ENCODE measurements at regions not wholly inside any gene's neighbourhood (a gene's known extent, or its start where the extent isn't known, plus 50 kb on each side); places are given as distances from the start of the nearest gene placed in this dataset.

DNA sequence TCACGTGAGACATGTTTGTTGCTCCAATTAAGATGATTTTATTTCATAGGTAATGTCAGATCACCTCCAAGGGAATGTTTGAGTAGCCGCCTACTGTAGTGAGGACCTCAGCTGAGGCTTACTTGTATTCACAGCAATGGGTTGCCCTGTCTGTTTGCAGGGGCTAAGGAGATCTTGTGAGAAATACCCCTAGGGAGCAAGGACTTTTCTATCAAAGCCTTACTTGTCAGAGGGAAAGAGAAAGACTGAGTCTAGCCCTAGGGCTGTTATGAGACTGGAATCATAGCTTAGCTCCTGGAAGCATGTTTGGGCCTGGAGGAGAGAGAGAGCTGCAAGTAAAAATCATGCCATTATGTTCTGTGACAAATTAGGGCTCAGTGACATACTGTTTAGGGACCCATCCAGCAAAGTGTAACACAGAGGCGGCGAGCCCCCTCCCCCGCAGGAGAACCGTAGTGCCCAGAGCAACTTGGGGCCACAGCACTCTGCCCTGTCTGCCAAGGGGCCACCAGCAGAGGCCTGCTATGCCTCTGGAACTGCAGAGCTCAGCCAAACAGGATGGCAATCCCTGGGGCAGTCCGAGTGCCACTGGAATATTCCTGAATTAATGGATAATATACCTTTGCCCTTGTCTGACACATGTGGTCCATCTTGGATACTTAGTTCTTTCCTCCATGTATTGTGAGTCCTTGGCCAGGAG is 178.8 kb downstream of the DACT1 start:
- no peak overlapping the region for H3K27ac Mint-ChIP-seq
- no peaks in the 10 kb centered on the region for H3K9me3 Mint-ChIP-seq
- intact Hi-C loops (cut with micrococcal nuclease) = no loop called here
- H3K4me1 Mint-ChIP-seq (ENCODE audit: low read depth) = peaks cover 5% of the 10 kb centered on the region
- no peak overlapping the region for H3K4me3 Mint-ChIP-seq (ENCODE audit: low read depth)
- no peaks in the 10 kb centered on the region for H3K36me3 Mint-ChIP-seq (ENCODE audit: low read depth)
- no peak for DNase-seq (ENCODE audit: low spot score)
- H3K27me3 Mint-ChIP-seq (ENCODE audit: low read depth) = no peaks in the 10 kb centered on the region

DNA sequence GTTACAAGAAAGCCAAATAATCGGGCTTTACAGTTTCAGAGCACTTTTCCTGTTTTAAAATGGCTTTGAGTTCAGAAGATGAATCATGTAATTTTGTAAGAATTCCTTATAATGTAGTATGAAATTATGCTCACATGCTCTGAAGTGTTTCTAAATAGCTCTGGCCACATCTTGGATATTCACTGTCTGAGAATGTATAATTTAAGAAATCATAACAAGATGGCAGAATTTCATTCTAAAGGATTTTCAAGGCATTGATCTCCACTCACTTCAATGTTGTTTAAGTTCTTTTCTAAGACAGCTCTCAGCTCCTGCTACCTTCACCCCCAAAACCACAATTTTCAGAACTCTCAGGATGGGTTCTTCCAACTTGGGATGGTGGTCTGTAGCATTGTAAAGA is 180.1 kb downstream of the DACT1 start:
- Mint-ChIP-seq H3K4me3 (ENCODE audit: low read depth) (no peak overlapping the region), H3K9me3 (no peaks in the 10 kb centered on the region), H3K36me3 (ENCODE audit: low read depth) (no peaks in the 10 kb centered on the region), H3K4me1 (ENCODE audit: low read depth) (no peaks in the 10 kb centered on the region), H3K27ac (no peak overlapping the region), H3K27me3 (ENCODE audit: low read depth) (no peaks in the 10 kb centered on the region)
- no peak for DNase-seq (ENCODE audit: low spot score)
- intact Hi-C loops (cut with micrococcal nuclease) = no loop called here

DNA sequence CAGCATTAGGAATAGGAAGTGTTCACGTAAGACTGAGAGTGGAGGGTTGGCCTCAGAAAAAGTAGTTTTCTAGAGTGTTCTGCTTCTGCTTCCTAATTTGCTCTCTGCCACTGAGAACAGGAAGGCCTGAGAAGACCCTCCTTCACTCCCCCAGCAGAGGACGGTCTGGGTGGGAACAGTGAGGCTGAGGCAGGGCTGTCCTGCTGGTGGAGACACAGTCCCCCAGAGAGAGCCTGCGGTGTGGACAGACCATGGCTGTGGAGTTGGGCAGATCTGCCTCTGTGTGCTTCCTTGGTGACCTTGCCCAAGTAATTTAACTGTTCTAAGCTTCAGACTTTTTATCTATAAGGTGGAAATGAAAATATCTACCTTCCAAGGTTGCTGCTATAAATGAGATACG is 182.3 kb downstream of the DACT1 start:
- DNase-seq (ENCODE audit: low spot score) = no peak
- no peak overlapping the region for H3K4me3 Mint-ChIP-seq (ENCODE audit: low read depth)
- H3K36me3 Mint-ChIP-seq (ENCODE audit: low read depth) = no peaks in the 10 kb centered on the region
- H3K27ac Mint-ChIP-seq = no peak overlapping the region
- H3K9me3 Mint-ChIP-seq = no peaks in the 10 kb centered on the region
- intact Hi-C loops (cut with micrococcal nuclease) = loop anchor here (10.0 kb wide), 1 partner anchor 315 kb away; no protein-coding TSS in a partner anchor
- no peaks in the 10 kb centered on the region for H3K4me1 Mint-ChIP-seq (ENCODE audit: low read depth)
- no peaks in the 10 kb centered on the region for H3K27me3 Mint-ChIP-seq (ENCODE audit: low read depth)

DNA sequence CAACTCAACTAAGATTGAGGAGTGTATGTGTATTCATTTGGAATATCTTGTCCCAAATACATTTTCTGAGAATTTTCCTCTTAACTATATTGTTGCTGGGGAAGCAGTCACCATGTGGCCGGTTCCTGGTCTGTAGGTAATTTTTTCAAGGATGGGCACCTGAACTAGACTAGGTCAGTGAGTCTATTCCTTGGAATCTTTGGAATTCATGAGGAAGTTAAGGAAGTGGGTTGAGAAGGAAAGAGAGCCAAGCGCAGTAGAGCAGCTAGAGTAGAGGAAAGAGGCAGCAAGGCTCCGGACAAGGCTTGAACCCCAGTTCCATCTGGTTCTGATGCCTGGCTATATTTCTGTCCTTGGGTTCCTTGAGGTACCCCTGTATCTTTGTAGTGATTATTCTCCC is 183.7 kb downstream of the DACT1 start:
- no peaks in the 10 kb centered on the region for H3K4me1 Mint-ChIP-seq (ENCODE audit: low read depth)
- H3K9me3 Mint-ChIP-seq = peaks cover 3% of the 10 kb centered on the region
- no peak for DNase-seq (ENCODE audit: low spot score)
- no peak overlapping the region for H3K4me3 Mint-ChIP-seq (ENCODE audit: low read depth)
- no peak overlapping the region for H3K27ac Mint-ChIP-seq
- no peaks in the 10 kb centered on the region for H3K27me3 Mint-ChIP-seq (ENCODE audit: low read depth)
- intact Hi-C loops (cut with micrococcal nuclease) = loop anchor here (10.0 kb wide), 1 partner anchor 317 kb away; no protein-coding TSS in a partner anchor
- no peaks in the 10 kb centered on the region for H3K36me3 Mint-ChIP-seq (ENCODE audit: low read depth)

DNA sequence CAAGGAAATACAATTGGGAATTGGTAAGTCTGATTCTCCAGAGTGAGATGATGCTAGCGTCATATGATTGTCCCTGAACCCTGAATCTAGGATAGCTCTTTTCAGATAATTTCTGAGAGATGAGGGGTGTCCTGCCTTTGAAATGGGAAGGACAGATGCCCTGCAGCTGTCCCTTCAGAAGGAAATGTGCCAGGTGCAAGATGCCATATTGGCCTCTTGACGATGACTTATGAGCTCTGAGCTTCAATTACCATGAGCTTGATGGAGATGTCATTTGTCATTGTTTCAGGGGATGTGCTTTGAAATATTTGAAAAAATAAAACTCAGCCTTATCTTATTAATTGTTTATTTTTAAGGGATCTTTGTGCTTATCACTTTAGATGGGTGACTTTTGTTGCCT is 185.1 kb downstream of the DACT1 start:
- no peak overlapping the region for H3K4me3 Mint-ChIP-seq (ENCODE audit: low read depth)
- peaks cover 10% of the 10 kb centered on the region for H3K9me3 Mint-ChIP-seq
- H3K27ac Mint-ChIP-seq = no peak overlapping the region
- intact Hi-C loops (cut with micrococcal nuclease) = loop anchor here (10.0 kb wide), 1 partner anchor 318 kb away; no protein-coding TSS in a partner anchor
- H3K36me3 Mint-ChIP-seq (ENCODE audit: low read depth) = no peaks in the 10 kb centered on the region
- no peaks in the 10 kb centered on the region for H3K27me3 Mint-ChIP-seq (ENCODE audit: low read depth)
- no peaks in the 10 kb centered on the region for H3K4me1 Mint-ChIP-seq (ENCODE audit: low read depth)
- no peak for DNase-seq (ENCODE audit: low spot score)

DNA sequence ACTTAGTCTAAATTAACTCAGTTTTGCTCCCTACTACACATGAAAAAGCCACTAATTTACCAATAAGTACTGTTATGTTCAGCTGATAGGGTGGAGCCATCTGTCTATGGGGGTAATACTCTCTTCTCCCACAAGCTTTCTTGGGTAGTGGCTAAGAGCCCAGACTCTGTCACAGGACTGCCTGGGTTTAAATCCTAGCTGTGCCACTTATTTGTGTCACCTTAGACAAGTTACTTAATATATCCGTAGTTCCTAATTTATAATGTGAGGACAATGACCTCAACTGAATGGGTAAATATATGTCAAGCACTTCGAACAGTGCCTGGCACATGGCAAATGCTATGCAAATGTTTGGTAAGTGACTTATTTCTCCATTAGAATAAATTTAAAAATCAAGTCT is 185.6 kb downstream of the DACT1 start:
- H3K27me3 Mint-ChIP-seq (ENCODE audit: low read depth) = no peaks in the 10 kb centered on the region
- DNase-seq (ENCODE audit: low spot score) = no peak
- intact Hi-C loops (cut with micrococcal nuclease) = loop anchor here (10.0 kb wide), 1 partner anchor 319 kb away; no protein-coding TSS in a partner anchor
- no peaks in the 10 kb centered on the region for H3K4me1 Mint-ChIP-seq (ENCODE audit: low read depth)
- peaks cover 10% of the 10 kb centered on the region for H3K9me3 Mint-ChIP-seq
- no peak overlapping the region for H3K4me3 Mint-ChIP-seq (ENCODE audit: low read depth)
- no peak overlapping the region for H3K27ac Mint-ChIP-seq
- H3K36me3 Mint-ChIP-seq (ENCODE audit: low read depth) = no peaks in the 10 kb centered on the region

DNA sequence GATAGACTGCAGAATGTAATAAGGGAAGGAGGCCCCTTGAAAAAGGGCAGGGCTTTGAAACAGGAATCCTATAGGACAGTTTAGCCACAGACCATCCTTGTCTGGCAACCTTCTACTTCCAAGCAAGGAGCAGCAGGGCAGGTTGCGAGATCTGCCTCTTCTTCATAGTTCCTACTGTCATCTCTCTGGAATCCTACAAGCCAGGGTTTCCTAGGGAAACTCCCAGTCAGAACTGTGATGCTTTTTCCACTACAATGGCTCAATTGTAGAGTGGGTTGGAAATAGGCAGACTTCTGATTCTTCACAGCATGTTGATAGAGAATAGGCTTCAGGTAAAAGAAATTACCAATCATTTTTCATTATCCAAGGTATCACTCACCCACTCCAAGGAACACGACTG is 186.3 kb downstream of the DACT1 start:
- Mint-ChIP-seq H3K27ac (no peak overlapping the region), H3K4me3 (ENCODE audit: low read depth) (no peak overlapping the region), H3K27me3 (ENCODE audit: low read depth) (no peaks in the 10 kb centered on the region), H3K36me3 (ENCODE audit: low read depth) (no peaks in the 10 kb centered on the region), H3K4me1 (ENCODE audit: low read depth) (no peaks in the 10 kb centered on the region), H3K9me3 (peaks cover 10% of the 10 kb centered on the region)
- no peak for DNase-seq (ENCODE audit: low spot score)
- intact Hi-C loops (cut with micrococcal nuclease) = loop anchor here (10.0 kb wide), 1 partner anchor 319 kb away; no protein-coding TSS in a partner anchor

DNA sequence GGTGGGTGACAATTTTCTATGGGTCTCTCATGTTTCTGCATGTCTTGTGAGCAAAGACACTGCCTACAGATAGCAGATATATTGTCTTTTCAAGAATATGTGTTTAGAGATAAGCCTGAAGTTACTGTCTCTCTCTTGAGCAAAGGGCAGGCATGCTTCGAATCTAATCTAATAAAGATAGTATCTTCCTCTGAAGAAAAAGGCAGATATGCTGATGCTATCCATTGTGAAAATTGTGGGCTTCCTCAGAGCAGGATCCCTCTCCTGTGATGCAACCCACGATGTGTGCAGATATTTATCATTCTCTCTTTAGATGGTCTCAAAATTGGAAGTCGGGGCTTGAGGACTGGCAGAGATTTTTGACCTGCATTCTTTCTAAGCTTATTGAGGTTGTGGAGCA is 187.0 kb downstream of the DACT1 start:
- DNase-seq (ENCODE audit: low spot score) = no peak

DNA sequence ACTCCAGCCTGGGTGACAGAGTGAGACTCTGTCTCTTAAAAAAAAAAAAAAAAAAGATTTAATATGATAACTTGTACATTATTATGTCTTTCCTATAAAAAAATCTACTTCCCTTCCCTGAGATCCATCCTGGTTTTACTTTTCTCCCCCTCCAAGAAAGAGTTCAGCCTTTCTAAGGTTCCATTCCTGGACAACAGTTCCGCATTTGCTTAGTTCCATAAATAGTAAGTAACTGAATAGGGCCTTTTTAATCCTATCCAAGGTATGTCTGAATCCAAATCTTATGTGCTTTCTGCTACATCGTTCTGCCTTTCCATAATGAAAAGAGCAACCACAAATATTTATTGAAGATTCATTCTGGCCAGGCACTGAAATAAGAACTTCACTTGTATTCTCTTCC is 187.8 kb downstream of the DACT1 start:
- H3K4me1 Mint-ChIP-seq (ENCODE audit: low read depth) = peaks cover 5% of the 10 kb centered on the region
- no peak overlapping the region for H3K4me3 Mint-ChIP-seq (ENCODE audit: low read depth)
- H3K27ac Mint-ChIP-seq = no peak overlapping the region
- DNase-seq (ENCODE audit: low spot score) = no peak
- no peaks in the 10 kb centered on the region for H3K27me3 Mint-ChIP-seq (ENCODE audit: low read depth)
- peaks cover 10% of the 10 kb centered on the region for H3K9me3 Mint-ChIP-seq
- H3K36me3 Mint-ChIP-seq (ENCODE audit: low read depth) = no peaks in the 10 kb centered on the region
- intact Hi-C loops (cut with micrococcal nuclease) = loop anchor here (5.0 to 10.0 kb wide), 2 partner anchors 188 to 321 kb away; partner anchors contain the start of gene DACT1

More for the DNA sequence above, 187.0 kb downstream of the DACT1 start:
- no peak overlapping the region for H3K27ac Mint-ChIP-seq
- intact Hi-C loops (cut with micrococcal nuclease) = loop anchor here (5.0 to 10.0 kb wide), 2 partner anchors 187 to 320 kb away; partner anchors contain the start of gene DACT1
- H3K4me3 Mint-ChIP-seq (ENCODE audit: low read depth) = no peak overlapping the region
- H3K9me3 Mint-ChIP-seq = peaks cover 10% of the 10 kb centered on the region
- H3K27me3 Mint-ChIP-seq (ENCODE audit: low read depth) = no peaks in the 10 kb centered on the region
- peaks cover 5% of the 10 kb centered on the region for H3K4me1 Mint-ChIP-seq (ENCODE audit: low read depth)
- H3K36me3 Mint-ChIP-seq (ENCODE audit: low read depth) = no peaks in the 10 kb centered on the region

DNA sequence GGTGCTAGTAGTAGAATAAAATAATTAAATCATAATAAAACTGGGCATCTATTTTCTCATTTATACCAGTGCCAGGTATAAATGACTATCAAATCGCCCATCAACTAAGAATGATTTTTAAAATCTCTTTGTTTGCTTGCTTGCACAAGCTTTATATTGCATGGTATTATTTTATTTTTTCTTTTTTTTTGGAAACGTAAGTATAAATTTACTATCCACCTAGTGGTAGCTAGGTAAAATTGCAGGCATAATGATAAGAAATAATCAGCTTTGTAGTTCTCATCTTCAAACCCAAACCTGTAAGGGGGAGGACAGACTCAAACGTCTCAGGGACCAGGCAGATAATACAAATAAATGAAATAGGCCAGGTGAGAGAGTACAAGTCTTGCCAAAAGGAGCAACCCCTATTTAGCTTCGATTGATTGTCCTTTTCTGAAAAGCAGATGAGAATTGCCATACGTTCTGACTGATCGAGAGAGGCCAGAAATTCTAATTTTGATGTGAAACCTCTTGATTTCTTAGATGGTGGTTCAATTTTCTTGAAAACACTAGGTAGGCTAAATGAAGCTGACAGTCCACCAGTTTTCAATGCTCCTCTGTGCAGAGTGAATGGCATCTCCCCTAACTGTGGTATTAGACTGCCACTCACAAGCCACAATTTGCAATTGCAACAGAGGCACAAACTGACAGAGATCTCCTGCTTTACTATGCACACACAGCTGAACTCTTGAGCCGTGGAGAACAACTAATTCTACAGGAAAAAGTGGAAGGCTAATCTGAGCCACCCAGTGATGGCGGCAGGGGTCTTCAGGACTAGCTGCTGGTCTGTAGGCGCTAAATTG is 189.3 kb downstream of the DACT1 start:
- Mint-ChIP-seq H3K27ac (no peak overlapping the region), H3K9me3 (peaks cover 10% of the 10 kb centered on the region), H3K36me3 (ENCODE audit: low read depth) (no peaks in the 10 kb centered on the region), H3K4me3 (ENCODE audit: low read depth) (no peak overlapping the region), H3K4me1 (ENCODE audit: low read depth) (peaks cover 5% of the 10 kb centered on the region), H3K27me3 (ENCODE audit: low read depth) (no peaks in the 10 kb centered on the region)
- DNase-seq (ENCODE audit: low spot score) = no peak
- intact Hi-C loops (cut with micrococcal nuclease) = loop anchor here (5.0 to 10.0 kb wide), 2 partner anchors 190 to 322 kb away; partner anchors contain the start of gene DACT1

DNA sequence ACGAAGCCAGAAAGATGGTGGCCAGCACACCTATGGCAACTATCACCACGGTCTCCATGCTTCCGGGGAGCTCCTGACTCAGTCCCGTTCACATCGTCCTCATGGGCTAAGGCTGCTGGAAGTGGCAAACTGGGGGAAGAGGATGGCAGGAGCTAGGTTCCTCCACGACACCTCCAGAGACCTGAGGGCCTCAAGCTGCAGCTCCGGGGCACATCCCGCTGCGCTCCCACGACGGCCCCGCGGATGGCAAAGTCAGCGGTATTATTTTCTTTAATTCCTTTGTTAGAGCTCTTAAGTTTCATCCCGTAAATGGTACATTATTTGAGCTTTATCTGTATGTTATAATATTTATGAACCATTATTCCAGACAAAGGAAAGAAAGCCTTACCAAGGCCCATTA is 190.5 kb downstream of the DACT1 start:
- Mint-ChIP-seq H3K4me1 (ENCODE audit: low read depth) (peaks cover 5% of the 10 kb centered on the region), H3K27me3 (ENCODE audit: low read depth) (no peaks in the 10 kb centered on the region), H3K36me3 (ENCODE audit: low read depth) (no peaks in the 10 kb centered on the region), H3K27ac (no peak overlapping the region), H3K4me3 (ENCODE audit: low read depth) (no peak overlapping the region), H3K9me3 (peaks cover 10% of the 10 kb centered on the region)
- intact Hi-C loops (cut with micrococcal nuclease) = loop anchor here (5.0 to 10.0 kb wide), 2 partner anchors 191 to 323 kb away; partner anchors contain the start of gene DACT1
- DNase-seq (ENCODE audit: low spot score) = no peak

DNA sequence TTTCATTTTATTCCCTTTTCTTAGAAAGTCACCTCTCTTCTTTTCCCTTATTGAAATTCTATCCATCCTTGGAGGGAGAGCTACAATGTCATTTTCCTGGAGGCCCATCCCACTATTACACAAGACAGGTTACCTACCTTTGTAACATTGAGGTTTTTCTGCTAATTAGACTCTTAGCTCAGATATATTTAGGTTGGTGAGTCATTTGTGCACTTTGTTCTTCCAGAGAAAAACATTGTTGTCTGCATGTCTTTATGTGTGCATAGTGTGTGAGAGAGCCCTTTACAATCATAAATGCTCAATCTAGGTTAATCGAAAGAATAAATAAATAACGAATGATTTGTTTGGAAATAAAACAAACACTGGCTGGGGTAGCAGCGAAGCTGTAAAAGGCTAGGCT is 191.8 kb downstream of the DACT1 start:
- H3K4me3 Mint-ChIP-seq (ENCODE audit: low read depth) = no peak overlapping the region
- peaks cover 5% of the 10 kb centered on the region for H3K4me1 Mint-ChIP-seq (ENCODE audit: low read depth)
- H3K27me3 Mint-ChIP-seq (ENCODE audit: low read depth) = no peaks in the 10 kb centered on the region
- DNase-seq (ENCODE audit: low spot score) = no peak
- no peak overlapping the region for H3K27ac Mint-ChIP-seq
- no peaks in the 10 kb centered on the region for H3K36me3 Mint-ChIP-seq (ENCODE audit: low read depth)
- intact Hi-C loops (cut with micrococcal nuclease) = loop anchor here (5.0 to 10.0 kb wide), 2 partner anchors 192 to 325 kb away; partner anchors contain the start of gene DACT1
- H3K9me3 Mint-ChIP-seq = peaks cover 10% of the 10 kb centered on the region

DNA sequence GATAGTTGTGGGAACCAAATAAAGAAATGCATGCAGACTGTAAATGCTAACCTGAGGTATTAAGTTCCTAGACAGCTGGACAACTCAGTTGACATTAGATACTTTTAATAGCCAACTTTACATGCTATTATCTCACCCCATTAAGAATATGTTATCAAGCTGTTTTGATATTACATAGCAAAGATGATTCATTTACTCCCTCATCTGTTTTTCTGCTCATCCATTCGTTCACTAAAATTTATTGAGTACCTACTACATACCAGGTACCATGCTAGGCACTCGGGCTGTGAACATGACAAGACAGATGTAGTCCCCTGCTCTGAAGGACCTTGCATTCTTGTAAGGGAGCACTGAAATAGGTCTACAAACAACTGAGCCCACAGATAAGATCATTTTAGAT is 192.4 kb downstream of the DACT1 start:
- Mint-ChIP-seq H3K36me3 (ENCODE audit: low read depth) (no peaks in the 10 kb centered on the region), H3K4me1 (ENCODE audit: low read depth) (peaks cover 5% of the 10 kb centered on the region), H3K9me3 (peaks cover 10% of the 10 kb centered on the region), H3K4me3 (ENCODE audit: low read depth) (no peak overlapping the region), H3K27ac (no peak overlapping the region), H3K27me3 (ENCODE audit: low read depth) (no peaks in the 10 kb centered on the region)
- DNase-seq (ENCODE audit: low spot score) = no peak
- intact Hi-C loops (cut with micrococcal nuclease) = no loop called here
